ENCODE measurements at regions not wholly inside any gene's neighbourhood (a gene's known extent, or its start where the extent isn't known, plus 50 kb on each side); places are given as distances from the start of the nearest gene placed in this dataset.

- DNase-seq (ENCODE audit: low spot score) = no peak
These were observed 307.7 kb upstream of the NFE2L3 start for GRCh38 chr7:25844102-25844870.

GRCh38 chr7:25845464-25845863 lies 306.5 kb upstream of the NFE2L3 start:
- DNase-seq (ENCODE audit: low spot score) = no peak

GRCh38 chr7:25846722-25847121 lies 305.3 kb upstream of the NFE2L3 start:
- no peak for DNase-seq (ENCODE audit: low spot score)

GRCh38 chr7:25847336-25848070 lies 304.5 kb upstream of the NFE2L3 start:
- no peak for DNase-seq (ENCODE audit: low spot score)

- no peak for DNase-seq (ENCODE audit: low spot score)
These were observed 302.4 kb upstream of the NFE2L3 start for GRCh38 chr7:25849500-25850184.

- no peak for DNase-seq (ENCODE audit: low spot score)
These were observed 301.8 kb upstream of the NFE2L3 start for GRCh38 chr7:25850216-25850615.

GRCh38 chr7:25850735-25851134 lies 301.3 kb upstream of the NFE2L3 start:
- no peak for DNase-seq (ENCODE audit: low spot score)

GRCh38 chr7:25851332-25852210 lies 300.4 kb upstream of the NFE2L3 start:
- peak; percentile 71 for DNase-seq (ENCODE audit: low spot score)

GRCh38 chr7:25852211-25852938 lies 299.6 kb upstream of the NFE2L3 start:
- DNase-seq (ENCODE audit: low spot score) = no peak

GRCh38 chr7:25852939-25853271 lies 299.1 kb upstream of the NFE2L3 start:
- DNase-seq (ENCODE audit: low spot score) = no peak

- DNase-seq (ENCODE audit: low spot score) = no peak
These were observed 298.7 kb upstream of the NFE2L3 start for GRCh38 chr7:25853314-25853713.

GRCh38 chr7:25854059-25854458 lies 297.9 kb upstream of the NFE2L3 start:
- DNase-seq (ENCODE audit: low spot score) = no peak

- peak; percentile 92 for DNase-seq (ENCODE audit: low spot score)
These were observed 297.1 kb upstream of the NFE2L3 start for GRCh38 chr7:25854608-25855497.

- no peak for DNase-seq (ENCODE audit: low spot score)
These were observed 295.9 kb upstream of the NFE2L3 start for GRCh38 chr7:25855854-25856782.

- peak; percentile 76 for DNase-seq (ENCODE audit: low spot score)
These were observed 294.5 kb upstream of the NFE2L3 start for GRCh38 chr7:25857376-25858067.

GRCh38 chr7:25858200-25858524 lies 293.8 kb upstream of the NFE2L3 start:
- no peak for DNase-seq (ENCODE audit: low spot score)

- DNase-seq (ENCODE audit: low spot score) = no peak
These were observed 293.2 kb upstream of the NFE2L3 start for GRCh38 chr7:25858525-25859411.
